OCI-M1 (cell line): ENCODE measurements at regions not wholly inside any gene's neighbourhood (a gene's known extent, or its start where the extent isn't known, plus 50 kb on each side); places are given as distances from the start of the nearest gene placed in this dataset.
A peak's percentile ranks its signal among the peaks of the same experiment; 100 is the strongest.

Experiments
- DNase-seq: peaks from one replicate; lab custom pipeline; 2025; lab: John Stamatoyannopoulos, UW

GRCh38 chr16:79713609-79714309, 113.2 kb upstream of the MAF start:
- peak; percentile 2 for DNase-seq

- DNase-seq, result no peak
Observed at GRCh38 chr16:79712276-79712675, 111.7 kb upstream of the MAF start.

DNA sequence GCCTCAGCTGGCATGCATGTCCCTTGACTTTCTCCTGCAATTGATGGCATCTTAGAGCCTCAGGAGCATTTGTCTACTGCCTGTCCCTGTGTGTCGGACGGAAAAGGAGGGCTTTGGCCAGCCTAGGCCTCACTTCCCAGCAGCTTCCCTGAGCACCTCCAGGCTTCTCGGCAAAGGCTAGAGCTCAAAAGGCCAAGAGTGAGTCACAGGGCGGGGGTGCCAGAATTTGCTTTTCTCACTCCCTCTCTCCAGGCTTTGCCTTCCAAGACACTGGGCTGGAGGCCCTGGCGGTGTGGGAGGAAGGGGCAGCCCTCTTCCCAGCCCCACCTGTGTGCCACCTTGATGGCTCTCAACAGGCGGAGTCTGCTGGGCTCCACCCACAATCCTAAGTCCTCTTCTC, 107.3 kb upstream of the MAF start:
- DNase-seq, result no peak

- no peak for DNase-seq
Observed at GRCh38 chr16:79703066-79703465, 102.5 kb upstream of the MAF start.

DNA sequence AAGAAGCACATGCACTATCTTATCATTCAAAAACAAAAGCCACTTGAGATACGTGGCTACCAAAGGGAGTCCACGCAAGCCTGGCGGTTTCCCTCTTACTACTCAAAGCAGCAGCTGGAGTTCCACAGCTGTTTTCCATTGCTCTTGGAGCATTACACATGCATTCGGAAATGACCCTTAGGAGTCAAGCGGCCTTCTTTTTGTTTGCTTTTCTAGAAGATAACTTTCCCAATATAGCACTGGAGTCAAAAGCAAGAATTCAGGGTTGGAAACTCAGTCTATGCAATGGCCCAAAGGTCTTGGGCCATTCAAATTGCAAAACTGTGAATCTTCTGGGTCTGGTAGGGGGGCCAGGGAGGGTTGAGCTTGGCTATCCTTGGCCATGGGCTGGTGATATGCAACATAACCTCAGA, 97.8 kb upstream of the MAF start:
- no peak for DNase-seq

DNA sequence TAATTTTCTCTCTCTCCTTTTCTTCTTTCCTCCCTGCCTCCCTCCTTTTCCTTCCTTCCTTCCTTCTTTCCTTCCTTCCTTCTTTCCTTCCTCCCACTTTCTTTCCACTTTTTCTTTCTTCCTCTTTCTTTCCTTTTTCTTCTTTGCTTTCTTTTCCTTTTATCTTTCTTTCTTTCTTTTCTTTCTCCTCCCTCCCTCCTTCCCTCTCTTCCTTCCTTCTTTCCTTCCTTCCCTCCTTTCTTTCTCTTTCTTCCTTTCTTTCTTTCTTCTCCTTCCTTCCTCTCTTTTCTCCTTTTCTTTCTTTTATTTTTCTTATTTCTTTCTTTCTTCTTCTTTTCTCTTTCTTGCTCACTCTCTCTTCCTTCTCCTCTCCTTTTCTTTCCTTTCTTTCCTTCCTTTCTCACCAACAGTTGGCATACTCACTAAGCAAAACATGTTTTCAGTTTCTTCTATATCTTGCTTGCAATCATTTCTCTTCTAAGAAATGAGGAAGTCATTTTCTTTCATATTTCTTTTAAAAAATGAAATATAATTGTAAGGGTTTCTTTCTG, 97.1 kb upstream of the MAF start:
- DNase-seq, result peak; percentile 31

GRCh38 chr16:79691007-79691406, 90.5 kb upstream of the MAF start:
- DNase-seq, result no peak

DNA sequence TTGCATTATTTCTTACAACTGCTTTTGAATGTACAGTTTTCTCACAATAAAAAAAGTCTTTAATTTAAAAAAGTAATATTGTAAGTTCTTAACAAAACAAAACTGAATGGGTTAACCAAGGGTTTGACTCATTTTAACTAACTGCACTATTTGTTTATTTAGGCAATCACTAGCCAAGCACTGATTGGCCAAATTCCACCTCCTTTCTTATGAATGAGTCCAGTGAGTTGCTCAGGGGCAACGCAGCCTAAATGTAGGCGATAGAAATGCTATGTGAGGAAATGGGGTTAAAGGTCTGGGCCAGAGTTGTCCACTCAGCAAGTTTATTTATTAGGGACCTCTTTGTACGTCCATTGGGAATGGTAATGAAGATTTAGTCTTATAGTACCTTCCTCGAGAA, 89.6 kb upstream of the MAF start:
- DNase-seq, result no peak

GRCh38 chr16:79687249-79688130, 87.0 kb upstream of the MAF start:
- no peak for DNase-seq

DNA sequence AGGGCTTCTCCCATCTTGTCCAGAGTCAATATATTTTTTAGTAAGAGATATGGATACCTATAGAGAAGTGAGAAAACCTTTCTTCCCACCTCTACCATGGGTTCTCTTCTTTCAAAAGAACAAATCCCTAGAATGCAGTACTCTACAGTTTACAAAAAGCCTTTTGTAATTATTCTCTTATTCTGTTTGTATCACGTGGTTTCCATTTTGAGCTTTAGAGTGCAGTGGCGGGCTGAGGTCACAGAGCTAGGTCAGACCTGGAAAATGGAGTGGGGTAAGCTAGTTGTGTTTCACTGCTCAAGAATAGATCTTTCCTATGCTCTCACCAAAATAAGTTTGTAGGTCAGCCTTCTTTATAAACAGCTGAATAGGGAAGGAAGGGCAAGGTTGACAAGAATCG, 85.3 kb upstream of the MAF start:
- DNase-seq, result no peak

DNA sequence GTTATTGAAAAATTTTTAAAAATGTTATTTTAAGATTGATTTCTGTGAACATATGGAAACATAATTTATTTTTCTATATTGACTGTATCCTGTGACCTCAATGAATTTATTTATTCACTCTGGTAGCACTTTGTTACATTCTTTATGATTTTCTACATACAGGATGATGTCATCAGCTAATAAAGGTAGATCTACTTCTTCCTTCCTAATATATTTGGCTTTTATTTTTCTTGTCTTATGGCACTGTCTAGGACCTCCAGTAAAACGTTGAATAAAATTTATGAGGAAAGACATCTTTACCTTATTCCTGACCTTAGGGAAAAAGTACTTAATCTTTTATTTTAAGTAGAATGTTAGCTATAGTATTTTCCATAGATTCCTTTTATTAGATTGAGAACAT, 78.8 kb upstream of the MAF start:
- DNase-seq, result no peak

- no peak for DNase-seq
Observed at GRCh38 chr16:79677799-79678530, 77.4 kb upstream of the MAF start.

DNA sequence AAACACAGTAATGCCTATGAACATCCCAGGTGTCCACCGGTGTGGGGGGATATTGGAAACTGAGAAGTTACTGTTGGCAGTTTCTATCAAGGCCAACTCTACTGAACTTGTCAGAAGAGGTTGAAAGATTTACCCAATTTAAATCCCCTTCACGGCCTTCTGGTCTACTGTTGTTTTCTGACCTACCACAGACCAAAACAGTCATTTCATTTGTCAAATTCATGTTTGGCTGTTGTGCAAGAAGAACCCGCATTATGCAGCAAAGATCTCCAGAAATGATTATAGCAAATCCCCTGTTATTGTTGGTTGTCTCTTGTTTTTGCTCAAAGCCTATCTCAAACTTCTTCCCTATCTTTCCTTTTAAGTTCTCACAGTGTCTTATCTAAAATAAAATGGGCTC, 73.1 kb upstream of the MAF start:
- DNase-seq, result peak; percentile 55

DNA sequence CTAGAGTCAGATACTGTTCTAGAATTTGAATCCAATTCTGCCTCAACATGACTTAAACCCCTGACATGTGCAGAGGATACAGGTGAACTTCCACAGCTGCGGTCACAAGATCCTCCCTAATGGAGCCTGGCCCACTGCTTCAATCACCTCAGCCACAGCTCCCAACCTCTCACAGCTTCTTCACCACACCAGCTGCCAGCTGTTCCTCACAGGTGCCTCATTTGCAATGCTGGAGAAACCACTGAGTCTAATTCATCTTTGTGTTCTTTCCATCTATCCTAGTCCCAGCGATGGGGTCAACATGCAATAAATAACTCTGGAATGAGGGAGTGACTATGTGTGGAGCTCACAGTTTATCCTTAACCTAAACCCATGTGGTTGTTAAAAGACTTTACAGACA, 72.0 kb upstream of the MAF start:
- no peak for DNase-seq

- DNase-seq, result no peak
Observed at GRCh38 chr16:79668502-79668901, 68.0 kb upstream of the MAF start.

DNA sequence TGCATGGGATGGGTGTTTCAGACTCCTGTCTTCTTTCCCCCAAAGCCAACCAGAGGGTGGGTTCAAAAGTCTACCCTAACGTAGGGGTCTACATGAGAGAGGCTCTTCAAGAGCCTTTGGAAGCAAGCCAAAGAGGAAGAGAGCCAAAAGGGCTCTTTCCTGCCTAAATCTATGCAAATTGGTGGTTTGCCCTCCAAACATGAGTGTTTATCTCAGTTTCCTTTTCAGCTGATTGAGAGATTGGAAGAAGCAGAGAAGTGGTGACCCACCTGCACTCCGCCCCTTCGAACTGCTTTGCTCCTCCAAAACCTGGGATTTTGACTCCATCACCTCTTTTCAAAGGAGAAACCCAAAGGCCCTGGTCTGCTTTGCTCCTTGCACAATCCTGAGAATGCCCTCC, 65.4 kb upstream of the MAF start:
- no peak for DNase-seq

- DNase-seq, result no peak
Observed at GRCh38 chr16:79664407-79664806, 63.9 kb upstream of the MAF start.

- no peak for DNase-seq
Observed at GRCh38 chr16:79662669-79663313, 62.3 kb upstream of the MAF start.

DNA sequence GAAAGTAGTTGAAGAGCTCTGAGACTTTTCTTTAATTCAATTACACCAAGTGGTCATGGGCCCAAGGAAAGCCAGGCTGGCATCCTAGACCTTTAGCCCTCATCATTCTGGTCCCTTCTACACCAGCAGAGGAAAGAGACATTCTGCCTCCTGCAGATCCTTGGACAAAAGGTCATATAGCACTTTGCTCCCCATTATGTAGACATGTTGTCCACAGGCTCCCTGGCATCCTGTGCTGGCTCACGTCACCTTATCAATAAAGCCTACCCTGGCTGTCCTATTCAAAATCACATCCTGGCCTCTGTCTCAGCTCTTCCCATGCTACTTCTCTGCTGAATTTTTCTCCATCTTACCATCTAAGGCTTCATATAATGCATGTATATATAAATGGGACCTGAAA, 61.6 kb upstream of the MAF start:
- DNase-seq, result no peak

DNA sequence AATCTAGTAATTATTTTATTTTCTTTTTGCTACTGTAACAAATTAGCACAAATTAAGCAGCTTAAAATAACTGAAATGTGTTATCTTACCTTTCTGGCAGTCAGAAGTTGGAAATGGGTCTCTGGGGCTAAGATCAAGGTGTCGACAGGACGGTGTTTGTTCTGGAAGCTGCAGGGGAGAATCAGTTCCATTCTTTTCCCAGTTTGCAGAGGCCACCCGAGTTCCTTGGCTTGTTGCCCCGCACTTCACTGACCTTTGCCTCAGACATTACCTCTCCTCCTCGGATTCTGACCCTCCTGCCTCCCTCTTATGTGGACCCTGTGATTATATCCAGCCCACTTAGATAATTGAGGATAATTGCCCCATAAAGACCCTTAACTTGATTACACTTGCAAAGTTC, 61.0 kb upstream of the MAF start:
- DNase-seq, result no peak

DNA sequence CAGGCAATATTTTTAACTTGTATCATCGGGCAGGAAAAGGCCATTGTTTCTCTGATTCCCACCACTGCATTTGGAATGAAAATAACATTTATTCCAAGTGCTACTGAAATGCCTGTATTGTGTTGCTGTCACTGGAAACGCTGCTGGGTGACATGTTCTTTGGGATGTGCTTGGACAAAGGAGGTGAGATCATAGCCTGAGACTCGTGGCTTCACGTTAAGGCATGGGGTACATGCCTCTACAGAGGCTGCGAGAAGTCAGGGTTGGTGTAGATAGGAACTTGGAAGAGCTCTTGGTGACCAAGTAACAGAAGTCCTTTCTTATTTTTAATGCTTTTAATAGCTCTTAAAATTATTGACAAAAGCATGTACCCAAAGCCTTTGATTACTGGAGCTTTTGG, 58.8 kb upstream of the MAF start:
- no peak for DNase-seq
